ENCODE measurements at regions not wholly inside any gene's neighbourhood (a gene's known extent, or its start where the extent isn't known, plus 50 kb on each side); places are given as distances from the start of the nearest gene placed in this dataset.

GRCh38 chr4:134393592-134393991, 192.0 kb upstream of the PABPC4L start:
- TF ChIP-seq CTCF (IDR thresholded peaks at IDR 0.05), result no peak
- ATAC-seq, result no peak
- CTCF ChIA-PET, result no interaction called here
- Mint-ChIP-seq H3K27me3 (no peaks in the 10 kb centered on the region), H3K36me3 (ENCODE audit: low read depth) (no peaks in the 10 kb centered on the region), H3K4me1 (ENCODE audit: low read depth) (no peaks in the 10 kb centered on the region), H3K4me3 (no peak overlapping the region), H3K9me3 (peaks cover 17% of the 10 kb centered on the region), H3K27ac (no peak overlapping the region)
- DNase-seq, result no peak
- intact Hi-C loops (cut with micrococcal nuclease), result no loop called here
- POLR2A ChIA-PET, result no interaction called here

DNA sequence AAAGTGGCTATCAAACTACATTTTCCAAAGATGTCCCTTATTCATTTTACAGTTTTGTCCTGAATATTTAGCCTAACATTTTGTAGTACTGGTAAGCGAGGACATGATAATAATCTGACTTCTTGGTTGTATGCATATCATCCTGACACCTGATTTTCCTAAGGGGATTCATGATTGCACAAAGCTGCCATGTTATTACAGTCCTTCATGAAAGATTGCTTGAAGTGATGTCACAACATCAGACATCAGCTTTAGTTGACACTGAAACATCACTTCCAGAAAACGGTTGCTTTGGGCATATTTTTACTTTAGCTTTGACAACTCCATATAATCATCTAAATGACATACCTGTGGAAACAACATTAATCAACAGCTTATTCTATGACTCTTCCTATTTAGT, 188.7 kb upstream of the PABPC4L start:
- no peak for DNase-seq
- CTCF ChIA-PET, result no interaction called here
- Mint-ChIP-seq H3K4me1 (ENCODE audit: low read depth) (no peaks in the 10 kb centered on the region), H3K27ac (no peak overlapping the region), H3K27me3 (no peaks in the 10 kb centered on the region), H3K36me3 (ENCODE audit: low read depth) (no peaks in the 10 kb centered on the region), H3K9me3 (peaks cover 3% of the 10 kb centered on the region), H3K4me3 (no peak overlapping the region)
- TF ChIP-seq CTCF (IDR thresholded peaks at IDR 0.05), result no peak
- ATAC-seq, result no peak
- POLR2A ChIA-PET, result no interaction called here
- intact Hi-C loops (cut with micrococcal nuclease), result no loop called here

DNA sequence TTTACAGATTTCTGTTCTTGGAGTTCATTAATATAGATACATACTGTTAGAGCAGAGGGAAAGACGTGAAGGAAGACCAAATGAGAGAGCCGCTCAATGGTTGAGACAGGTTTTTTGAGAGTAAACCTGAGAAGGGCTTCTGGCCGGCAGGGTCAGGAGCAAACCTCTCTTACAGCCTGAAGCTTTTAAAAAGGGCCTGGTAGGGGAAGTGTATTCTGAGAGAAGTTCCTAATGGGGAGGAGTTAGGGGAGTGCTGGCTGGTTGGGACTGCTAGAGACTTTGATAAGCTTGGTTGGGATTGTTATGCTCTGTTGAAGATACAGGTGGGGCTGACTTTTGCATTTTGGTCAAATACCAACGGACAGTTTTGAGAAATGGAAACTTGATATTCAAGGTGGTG, 186.8 kb upstream of the PABPC4L start:
- Mint-ChIP-seq H3K27ac (no peak overlapping the region), H3K4me3 (no peak overlapping the region)
- TF ChIP-seq CTCF (IDR thresholded peaks at IDR 0.05), result no peak

GRCh38 chr4:134382478-134383227, 181.1 kb upstream of the PABPC4L start:
- intact Hi-C loops (cut with micrococcal nuclease), result no loop called here
- Mint-ChIP-seq H3K36me3 (ENCODE audit: low read depth) (no peaks in the 10 kb centered on the region), H3K4me3 (no peak overlapping the region), H3K9me3 (peaks cover 2% of the 10 kb centered on the region), H3K27ac (no peak overlapping the region), H3K4me1 (ENCODE audit: low read depth) (no peaks in the 10 kb centered on the region), H3K27me3 (no peaks in the 10 kb centered on the region)
- ChIA-PET CTCF (no interaction called here), POLR2A (no interaction called here)
- TF ChIP-seq CTCF (IDR thresholded peaks at IDR 0.05), result no peak
- DNase-seq, result no peak
- no peak for ATAC-seq

More for the DNA sequence above, 186.8 kb upstream of the PABPC4L start:
- Mint-ChIP-seq H3K4me1 (ENCODE audit: low read depth) (no peaks in the 10 kb centered on the region), H3K27me3 (no peaks in the 10 kb centered on the region), H3K9me3 (no peaks in the 10 kb centered on the region), H3K36me3 (ENCODE audit: low read depth) (no peaks in the 10 kb centered on the region)
- ChIA-PET POLR2A (no interaction called here), CTCF (no interaction called here)
- DNase-seq (no peak), ATAC-seq (no peak)
- intact Hi-C loops (cut with micrococcal nuclease), result no loop called here

DNA sequence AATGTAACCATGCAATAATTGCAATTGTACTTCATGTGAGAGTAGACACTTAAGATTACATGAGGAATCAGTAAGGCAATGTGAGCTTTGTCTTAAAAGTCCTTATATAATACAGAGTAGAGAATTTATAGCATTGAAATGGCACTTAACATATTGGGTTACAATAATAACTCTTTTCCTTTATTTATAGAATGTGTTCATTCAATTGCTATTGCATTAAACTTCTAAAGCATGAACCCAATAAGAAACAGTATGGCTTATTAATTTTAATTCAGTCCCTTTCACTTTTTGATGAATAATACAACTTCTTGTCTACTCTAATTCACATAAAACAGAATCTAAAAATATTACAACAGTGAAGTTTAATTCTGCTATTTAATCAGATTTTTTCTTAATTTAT, 174.2 kb upstream of the PABPC4L start:
- H3K4me3 Mint-ChIP-seq, result no peak overlapping the region
- no peaks in the 10 kb centered on the region for H3K27me3 Mint-ChIP-seq
- H3K36me3 Mint-ChIP-seq (ENCODE audit: low read depth), result no peaks in the 10 kb centered on the region
- no peak for TF ChIP-seq CTCF (IDR thresholded peaks at IDR 0.05)
- DNase-seq, result no peak
- H3K27ac Mint-ChIP-seq, result no peak overlapping the region
- CTCF ChIA-PET, result no interaction called here
- ATAC-seq, result no peak
- POLR2A ChIA-PET, result no interaction called here
- H3K9me3 Mint-ChIP-seq, result peaks cover 5% of the 10 kb centered on the region
- H3K4me1 Mint-ChIP-seq (ENCODE audit: low read depth), result no peaks in the 10 kb centered on the region
- intact Hi-C loops (cut with micrococcal nuclease), result no loop called here

All from activated CD8-positive, alpha-beta T cell treated with anti-CD3 and anti-CD28 coated beads for 36 hours (primary cell).